GM12864 (cell line): ENCODE measurements at regions not wholly inside any gene's neighbourhood (a gene's known extent, or its start where the extent isn't known, plus 50 kb on each side); places are given as distances from the start of the nearest gene placed in this dataset.

Experiments
- DNase-seq: peaks from one replicate; pipeline ENCODE4 v3.0.0-alpha.2; 2011; ENCODE audit warnings: low read depth
- H3K4me3 ChIP-seq: 2 replicates; pipeline ENCODE4 v1.5.1; 2011; ENCODE audit warnings: mild to moderate bottlenecking, low read depth, low read length, control low read depth
- CTCF ChIP-seq: IDR thresholded peaks from 2 replicates; pipeline ENCODE4 v1.5.1; 2011; ENCODE audit warnings: low read depth, mild to moderate bottlenecking, moderate library complexity, low read length, control low read depth, inconsistent platforms; ENCODE audit errors: missing control alignments

- TF ChIP-seq CTCF = no peak
- no peak for DNase-seq
- H3K4me3 ChIP-seq = no peak overlapping the region
Measured at GRCh38 chr3:145175626-145176025, 985.4 kb downstream of the PLOD2 start.

GRCh38 chr3:145176907-145177306, 984.1 kb downstream of the PLOD2 start:
- H3K4me3 ChIP-seq = no peak overlapping the region
- TF ChIP-seq CTCF = no peak
- DNase-seq = no peak

GRCh38 chr3:145177828-145178227, 983.2 kb downstream of the PLOD2 start:
- TF ChIP-seq CTCF = no peak
- H3K4me3 ChIP-seq = no peak overlapping the region
- DNase-seq = no peak

- no peak for TF ChIP-seq CTCF
- DNase-seq = no peak
- H3K4me3 ChIP-seq = no peak overlapping the region
Measured at GRCh38 chr3:145182196-145182911, 978.6 kb downstream of the PLOD2 start.

- no peak overlapping the region for H3K4me3 ChIP-seq
- TF ChIP-seq CTCF = no peak
- DNase-seq = no peak
Measured at GRCh38 chr3:145183261-145183660, 977.7 kb downstream of the PLOD2 start.

- no peak for DNase-seq
- H3K4me3 ChIP-seq = no peak overlapping the region
- no peak for TF ChIP-seq CTCF
Measured at GRCh38 chr3:145188079-145188770, 972.8 kb downstream of the PLOD2 start.
